Adrenal gland (tissue), 9 donors: ENCODE measurements at regions not wholly inside any gene's neighbourhood (a gene's known extent, or its start where the extent isn't known, plus 50 kb on each side); places are given as distances from the start of the nearest gene placed in this dataset.

ENCODE experiments used
- DNase-seq, 7 donors: peaks; one replicate each; pipeline ENCODE4 v3.0.0-alpha.2; 2019 to 2020
- H3K27ac ChIP-seq, 5 donors: fragments of 200-600 bp; sonication (generic) in 4 of 5; 1 replicate in 3 of 5; 2 replicates in 2 of 5; pipeline versions ENCODE4 v1.5.1 to v1.8.0; 2016 to 2020; ENCODE audit warnings: mild to moderate bottlenecking in 1 of 5
- H3K27me3 ChIP-seq: fragments of 200-600 bp; 2 replicates; pipeline ENCODE4 v1.8.0; 2021
- H3K36me3 ChIP-seq, 2 donors: fragments of 200-600 bp; replicated peaks in 1 of 2; 1 replicate in 1 of 2; 2 replicates in 1 of 2; pipeline versions ENCODE4 v1.5.1 to v1.8.0; 2018 to 2022
- H3K4me1 ChIP-seq, 2 donors: fragments of 200-600 bp; replicated peaks in 1 of 2; 1 replicate in 1 of 2; 2 replicates in 1 of 2; pipeline versions ENCODE4 v1.5.1 to v1.8.0; 2018 to 2021
- H3K4me3 ChIP-seq, 4 donors: fragments of 200-600 bp; sonication (generic) in 3 of 4; one replicate each; pipeline ENCODE4 v1.5.1; 2016 to 2018
- H3K9me3 ChIP-seq, 3 donors: fragments of 200-600 bp; sonication (generic) in 1 of 3; replicated peaks in 1 of 3; 1 replicate in 2 of 3; 2 replicates in 1 of 3; pipeline versions ENCODE4 v1.5.1 to v1.8.0; 2016 to 2021
- CTCF ChIP-seq, 6 experiments: fragments of 450-650 bp in 4 of 6; fragments of 200-600 bp in 2 of 6; sonication (generic) in 1 of 6; IDR thresholded peaks; 1 replicate in 5 of 6; 2 replicates in 1 of 6; pipeline versions ENCODE4 v1.5.1 to v1.8.0; 2016 to 2021; ENCODE audit warnings: antibody characterized with exemption in 6 of 6, mild to moderate bottlenecking in 2 of 6, moderate library complexity in 1 of 6
- POLR2A ChIP-seq, 2 donors: fragments of 450-650 bp; IDR thresholded peaks; one replicate each; pipeline ENCODE4 v1.6.1; 2017; ENCODE audit warnings: antibody characterized with exemption in 2 of 2, mild to moderate bottlenecking in 2 of 2, moderate library complexity in 1 of 2
- WGBS, 4 donors: extraction: QIAGEN DNeasy Blood & Tissue Kit in 2 of 4; methylation state at CpG; one replicate each; pipeline versions ENCODE4 v1.1.5 to v1.1.7; 2013 to 2017; 5-methylcytosine and 5-hydroxymethylcytosine counted together
- intact Hi-C, 2 donors: fragments of 100-400 bp; cut with DNase I; formaldehyde crosslinking; loops; one replicate each; pipeline versions ENCODE4 v1.14.1 to v1.15.0; 2022 to 2023
- donor health status: healthy with polysubstance abuse.
- donor health status: Bipolar disorder and iron deficiency.
- donor health status: DM: yes; HTN: yes; CAD: no.
- donor health status: DM: no; HTN: no; CAD: no.
- donor health status: DM: no; HTN: no; CAD: no.

GRCh38 chrX:94216738-94217137 is 542.7 kb downstream of the FAM133A start:
- no peak for DNase-seq
- Histone ChIP-seq H3K9me3 (no peaks in the 10 kb centered on the region), H3K4me1 (no peaks in the 10 kb centered on the region), H3K27me3 (peaks cover 7% of the 10 kb centered on the region), H3K36me3 (no peaks in the 10 kb centered on the region), H3K27ac (no peak overlapping the region), H3K4me3 (no peak overlapping the region)
- 56 to 88% (median 75%) methylated on average over 1 of the region's 1 CpG for WGBS, 4 donors
- TF ChIP-seq POLR2A (IDR thresholded peaks at IDR 0.05) (no peak), CTCF (IDR thresholded peaks at IDR 0.05) (no peak)
- intact Hi-C loops = no loop called here

- no peaks in the 10 kb centered on the region for H3K9me3 ChIP-seq
- no peak for DNase-seq
- no peak overlapping the region for H3K4me3 ChIP-seq
- intact Hi-C loops = no loop called here
- TF ChIP-seq CTCF (IDR thresholded peaks at IDR 0.05) (no peak), POLR2A (IDR thresholded peaks at IDR 0.05) (no peak)
- no peaks in the 10 kb centered on the region for H3K4me1 ChIP-seq
- H3K27ac ChIP-seq = no peak overlapping the region
- WGBS, 4 donors = 68 to 78% (median 76%) methylated on average over 2 of the region's 2 CpGs
- peaks cover 11% of the 10 kb centered on the region for H3K27me3 ChIP-seq
- H3K36me3 ChIP-seq = no peaks in the 10 kb centered on the region
Observed at GRCh38 chrX:94252211-94252610, 578.2 kb downstream of the FAM133A start.

GRCh38 chrX:94256396-94256795 is 582.4 kb downstream of the FAM133A start:
- Histone ChIP-seq H3K4me3 (no peak overlapping the region), H3K9me3 (no peaks in the 10 kb centered on the region), H3K27me3 (peaks cover 5% of the 10 kb centered on the region), H3K27ac (no peak overlapping the region), H3K36me3 (no peaks in the 10 kb centered on the region), H3K4me1 (no peaks in the 10 kb centered on the region)
- intact Hi-C loops = no loop called here
- TF ChIP-seq POLR2A (IDR thresholded peaks at IDR 0.05) (no peak), CTCF (IDR thresholded peaks at IDR 0.05) (no peak)
- 71 to 83% (median 76%) methylated on average over 1 of the region's 1 CpG for WGBS, 4 donors
- DNase-seq = no peak

- Histone ChIP-seq H3K4me3 (no peak overlapping the region), H3K27me3 (no peaks in the 10 kb centered on the region), H3K27ac (no peak overlapping the region), H3K4me1 (no peaks in the 10 kb centered on the region), H3K9me3 (no peaks in the 10 kb centered on the region), H3K36me3 (no peaks in the 10 kb centered on the region)
- intact Hi-C loops = no loop called here
- TF ChIP-seq CTCF (IDR thresholded peaks at IDR 0.05) (no peak), POLR2A (IDR thresholded peaks at IDR 0.05) (no peak)
- DNase-seq = no peak
- 15 to 71% (median 59%) methylated on average over 1 of the region's 1 CpG for WGBS, 4 donors
Observed at GRCh38 chrX:94265323-94265722, 591.3 kb downstream of the FAM133A start.
